MM.1S (cell line): ENCODE measurements at regions not wholly inside any gene's neighbourhood (a gene's known extent, or its start where the extent isn't known, plus 50 kb on each side); places are given as distances from the start of the nearest gene placed in this dataset.

Experiments
- CTCF ChIP-seq: fragments of 300-600 bp; sonication (generic); IDR thresholded peaks from 2 replicates; pipeline ENCODE4 v1.5.1; 2016; ENCODE audit warnings: antibody characterized with exemption, low read length, mixed read lengths
- EZH2 ChIP-seq: fragments of 300-600 bp; sonication (generic); optimal IDR thresholded peaks from 2 replicates; pipeline ENCODE3; 2017; ENCODE audit warnings: low read depth, mild to moderate bottlenecking, antibody characterized with exemption, low read length, mixed read lengths
- EZH2phosphoT487 ChIP-seq: fragments of 300-600 bp; sonication (generic); IDR thresholded peaks from 2 replicates; pipeline ENCODE4 v1.6.1; 2018; ENCODE audit warnings: antibody characterized with exemption, low read length

- TF ChIP-seq CTCF (no peak), EZH2 (no peak), EZH2phosphoT487 (no peak)
These were observed 72.7 kb downstream of the IGLL5 start for GRCh38 chr22:22960307-22960706.
